ENCODE measurements at regions not wholly inside any gene's neighbourhood (a gene's known extent, or its start where the extent isn't known, plus 50 kb on each side); places are given as distances from the start of the nearest gene placed in this dataset.

DNA sequence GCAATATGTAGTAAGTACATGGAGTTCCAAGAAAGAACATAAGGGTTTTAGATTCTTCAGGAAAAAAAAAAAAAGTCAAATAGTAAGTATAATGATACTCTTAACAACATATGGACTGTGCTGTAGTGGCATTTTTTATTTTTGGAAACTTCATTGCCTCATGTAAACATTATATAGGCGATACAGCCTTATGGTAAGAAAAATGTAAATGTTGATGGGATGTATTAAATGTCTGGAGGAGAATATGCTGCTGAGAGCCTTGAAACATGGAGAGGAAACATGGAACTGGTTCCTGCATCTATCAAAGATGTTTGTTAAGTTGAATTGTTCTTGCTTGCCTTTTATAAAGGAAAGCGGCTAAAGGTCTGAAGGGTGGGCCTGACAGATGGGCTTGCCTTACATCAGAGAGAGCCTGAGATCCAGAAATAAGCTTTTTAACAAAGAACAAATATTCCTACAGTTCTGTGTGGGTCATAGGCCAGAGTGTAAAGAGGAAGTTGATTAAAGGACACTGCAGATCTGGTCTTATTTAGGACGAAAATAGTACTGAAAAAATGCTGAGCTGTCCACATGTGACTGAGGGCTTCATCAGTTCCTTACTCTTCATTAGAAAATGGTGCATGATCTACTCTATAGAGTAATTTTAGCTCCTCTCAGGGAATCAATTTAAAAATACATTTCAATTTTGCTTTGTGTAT lies 448.1 kb upstream of the DCN start:
- TF ChIP-seq CTCF (IDR thresholded peaks at IDR 0.05) (no peak), POLR2AphosphoS5 (IDR thresholded peaks at IDR 0.05) (no peak)
